H1 (cell line): ENCODE measurements at regions not wholly inside any gene's neighbourhood (a gene's known extent, or its start where the extent isn't known, plus 50 kb on each side); places are given as distances from the start of the nearest gene placed in this dataset.

Experiments
- CTCF ChIA-PET: fragments of 300-600 bp; sonication (Branson Sonifier 250); formaldehyde crosslinking; loops from one replicate; lab custom pipeline; 2021; ENCODE audit not compliant: partially characterized antibody; lab: Charles Lee
- POLR2A ChIA-PET: fragments of 300-600 bp; sonication (Branson Sonifier 250); formaldehyde crosslinking; loops from one replicate; lab custom pipeline; 2021; ENCODE audit warnings: inconsistent platforms; ENCODE audit not compliant: partially characterized antibody; lab: Charles Lee
- DNase-seq, 2 experiments: peaks; one replicate each; pipeline versions ENCODE4 v3.0.0 to v3.0.0-alpha.2; 2010 to 2022; ENCODE audit warnings: low spot score in 2 of 2, low read depth in 1 of 2, mixed read lengths in 1 of 2
- FAIRE-seq: peaks from 2 replicates; lab custom pipeline; 2011; peaks lifted over from hg19 to GRCh38; lab: Jason Lieb, UNC
- H2AFZ ChIP-seq: 2 replicates; pipeline ENCODE4 v1.8.1; 2012; ENCODE audit warnings: low read length, inconsistent platforms
- H2AK5ac ChIP-seq: 2 replicates; pipeline ENCODE4 v1.6.1; 2013; ENCODE audit warnings: low read depth, low read length
- H2BK120ac ChIP-seq: replicated peaks from 2 replicates; pipeline ENCODE3; 2013; ENCODE audit warnings: low read depth, low read length, inconsistent platforms
- H2BK12ac ChIP-seq: 2 replicates; pipeline ENCODE4 v1.6.1; 2013; ENCODE audit warnings: low read depth, low read length
- H2BK15ac ChIP-seq: 2 replicates; pipeline ENCODE4 v1.6.1; 2013; ENCODE audit warnings: low read length
- H2BK20ac ChIP-seq: 2 replicates; pipeline ENCODE4 v1.6.1; 2013; ENCODE audit warnings: low read length
- H2BK5ac ChIP-seq: 2 replicates; pipeline ENCODE4 v1.6.1; 2013; ENCODE audit warnings: low read depth, low read length
- H3K14ac ChIP-seq: 2 replicates; pipeline ENCODE4 v1.6.1; 2013; ENCODE audit warnings: inconsistent platforms; ENCODE audit not compliant: insufficient read length
- H3K18ac ChIP-seq: 2 replicates; pipeline ENCODE4 v1.6.1; 2013; ENCODE audit warnings: low read length; ENCODE audit errors: extremely low read depth
- H3K23ac ChIP-seq: 2 replicates; pipeline ENCODE4 v1.6.1; 2013; ENCODE audit warnings: inconsistent platforms; ENCODE audit not compliant: insufficient read length
- H3K23me2 ChIP-seq: 2 replicates; pipeline ENCODE4 v1.6.1; 2013; ENCODE audit warnings: low read depth, low read length
- H3K27ac ChIP-seq: 2 replicates; pipeline ENCODE4 v1.6.1; 2011; ENCODE audit warnings: low read depth, low read length, inconsistent platforms
- H3K27me3 ChIP-seq, 4 experiments: replicated peaks in 1 of 4; 1 replicate in 1 of 4; 2 replicates in 3 of 4; pipeline versions ENCODE4 v1.6.1 to v1.8.1; 2011 to 2013; ENCODE audit warnings: low read length in 3 of 4, mild to moderate bottlenecking in 3 of 4, inconsistent platforms in 2 of 4, mixed read lengths in 2 of 4, moderate library complexity in 1 of 4; ENCODE audit not compliant: control insufficient read depth in 3 of 4, insufficient read depth in 3 of 4; ENCODE audit errors: extremely low read depth in 1 of 4
- H3K36me3 ChIP-seq, 4 experiments: 2 replicates each; pipeline versions ENCODE4 v1.6.1 to v1.8.1; 2011 to 2013; ENCODE audit warnings: mild to moderate bottlenecking in 4 of 4, low read length in 3 of 4, moderate library complexity in 2 of 4, control low read depth in 1 of 4, inconsistent platforms in 1 of 4; ENCODE audit not compliant: insufficient read depth in 4 of 4, control insufficient read depth in 2 of 4
- H3K4ac ChIP-seq: replicated peaks from 2 replicates; pipeline ENCODE3; 2013; ENCODE audit warnings: low read length, low read depth, mixed read lengths, inconsistent platforms; ENCODE audit not compliant: insufficient read length
- H3K4me1 ChIP-seq, 4 experiments: replicated peaks in 1 of 4; 1 replicate in 1 of 4; 2 replicates in 3 of 4; pipeline versions ENCODE4 v1.6.1 to v1.8.1; 2011 to 2013; ENCODE audit warnings: low read length in 3 of 4, inconsistent platforms in 2 of 4, mixed read lengths in 1 of 4; ENCODE audit not compliant: insufficient read depth in 4 of 4, control insufficient read depth in 3 of 4
- H3K4me2 ChIP-seq, 2 experiments: 2 replicates each; pipeline versions ENCODE4 v1.6.1 to v1.8.1; 2011 to 2013; ENCODE audit warnings: low read depth in 2 of 2, low read length in 2 of 2, control low read depth in 1 of 2, inconsistent platforms in 1 of 2, mild to moderate bottlenecking in 1 of 2; ENCODE audit not compliant: insufficient read depth in 1 of 2
- H3K4me3 ChIP-seq, 4 experiments: fragments of 200-600, 300-600 bp in 1 of 4; sonication (generic), shearing (Covaris generic), sonication (Bioruptor Twin) in 1 of 4; 2 replicates each; pipeline versions ENCODE4 v1.5.1 to v1.8.1; 2011 to 2016; ENCODE audit warnings: low read length in 4 of 4, low read depth in 3 of 4, control low read depth in 2 of 4, inconsistent platforms in 2 of 4, mild to moderate bottlenecking in 2 of 4, mixed read lengths in 1 of 4, moderate library complexity in 1 of 4; ENCODE audit not compliant: insufficient read depth in 2 of 4; ENCODE audit errors: extremely low read depth in 1 of 4
- H3K56ac ChIP-seq: replicated peaks from 2 replicates; pipeline ENCODE3; 2013; ENCODE audit warnings: low read depth, mild to moderate bottlenecking, mixed read lengths, low read length, inconsistent platforms; ENCODE audit not compliant: insufficient read length
- H3K79me1 ChIP-seq: 2 replicates; pipeline ENCODE4 v1.6.1; 2013; ENCODE audit warnings: low read depth, low read length, control low read depth
- H3K79me2 ChIP-seq, 2 experiments: 2 replicates each; pipeline versions ENCODE4 v1.6.1 to v1.8.1; 2012 to 2013; ENCODE audit warnings: low read length in 2 of 2, mild to moderate bottlenecking in 2 of 2, inconsistent platforms in 1 of 2; ENCODE audit not compliant: insufficient read depth in 2 of 2, control insufficient read depth in 1 of 2
- H3K9ac ChIP-seq, 4 experiments: replicated peaks in 1 of 4; 1 replicate in 1 of 4; 2 replicates in 3 of 4; pipeline versions ENCODE4 v1.6.1 to v1.8.1; 2011 to 2013; ENCODE audit warnings: low read depth in 3 of 4, low read length in 3 of 4, control low read depth in 2 of 4, mild to moderate bottlenecking in 2 of 4, moderate library complexity in 2 of 4, inconsistent platforms in 1 of 4; ENCODE audit errors: extremely low read depth in 1 of 4
- H3K9me3 ChIP-seq, 2 experiments: 2 replicates each; pipeline versions ENCODE4 v1.6.1 to v1.8.1; 2012 to 2013; ENCODE audit warnings: mild to moderate bottlenecking in 2 of 2, moderate library complexity in 2 of 2, control low read depth in 1 of 2, inconsistent platforms in 1 of 2, low read depth in 1 of 2, low read length in 1 of 2, mixed read lengths in 1 of 2; ENCODE audit not compliant: insufficient read depth in 2 of 2
- H4K20me1 ChIP-seq, 2 experiments: replicated peaks in 1 of 2; 2 replicates each; pipeline versions ENCODE3 to v1.8.1; 2011 to 2013; ENCODE audit warnings: inconsistent platforms in 2 of 2, low read length in 2 of 2, mild to moderate bottlenecking in 1 of 2; ENCODE audit not compliant: insufficient read depth in 2 of 2, control insufficient read depth in 1 of 2
- H4K5ac ChIP-seq: 2 replicates; pipeline ENCODE4 v1.6.1; 2013; ENCODE audit warnings: low read length, low read depth, mixed read lengths, inconsistent platforms; ENCODE audit not compliant: insufficient read length
- H4K8ac ChIP-seq: 2 replicates; pipeline ENCODE4 v1.8.0; 2013; ENCODE audit warnings: mild to moderate bottlenecking, moderate library complexity, low read length, inconsistent platforms; ENCODE audit not compliant: insufficient read depth; ENCODE audit errors: extremely low read depth
- H4K91ac ChIP-seq: replicated peaks from 2 replicates; pipeline ENCODE3; 2013; ENCODE audit warnings: low read length, mixed read lengths, inconsistent platforms; ENCODE audit not compliant: insufficient read length
- ATF2 ChIP-seq: IDR thresholded peaks from 2 replicates; pipeline ENCODE4 v1.6.1; 2012; ENCODE audit warnings: low read length, inconsistent platforms
- BACH1 ChIP-seq: IDR thresholded peaks from 2 replicates; pipeline ENCODE4 v1.6.1; 2012; ENCODE audit warnings: low read length, improper control_type of control experiment
- BCL11A ChIP-seq, 2 experiments: IDR thresholded peaks; one replicate each; pipeline ENCODE4 v1.6.1; 2011; ENCODE audit warnings: low read depth in 2 of 2, low read length in 2 of 2, mild to moderate bottlenecking in 2 of 2
- CEBPB ChIP-seq: IDR thresholded peaks from 2 replicates; pipeline ENCODE4 v1.6.1; 2012; ENCODE audit warnings: low read depth, low read length
- FOSL1 ChIP-seq: IDR thresholded peaks from 2 replicates; pipeline ENCODE4 v1.6.1; 2011; ENCODE audit warnings: mild to moderate bottlenecking, low read depth, low read length, moderate library complexity; ENCODE audit not compliant: insufficient read depth
- RBBP5 ChIP-seq: IDR thresholded peaks from 2 replicates; pipeline ENCODE4 v1.7.1; 2012; ENCODE audit warnings: low read depth, mild to moderate bottlenecking, inconsistent platforms, low read length, moderate library complexity, borderline replicate concordance
- RFX5 ChIP-seq: IDR thresholded peaks from 2 replicates; pipeline ENCODE4 v1.6.1; 2011; ENCODE audit warnings: low read depth, low read length, improper control_type of control experiment, borderline replicate concordance
- SAP30 ChIP-seq: fragments of 300-600 bp; sonication (generic); IDR thresholded peaks from 2 replicates; pipeline ENCODE4 v1.7.1; 2012; ENCODE audit warnings: low read length, moderate library complexity, mild to moderate bottlenecking, inconsistent platforms; ENCODE audit not compliant: insufficient read depth, insufficient replicate concordance
- SRF ChIP-seq: IDR thresholded peaks from 2 replicates; pipeline ENCODE4 v1.6.1; 2011; ENCODE audit warnings: mild to moderate bottlenecking, low read depth, low read length, moderate library complexity
- TAF1 ChIP-seq: IDR thresholded peaks from 2 replicates; pipeline ENCODE4 v1.6.1; 2011; ENCODE audit warnings: mild to moderate bottlenecking, low read depth, low read length
- WGBS, 2 experiments: shearing (Covaris generic) in 1 of 2; methylation state at CpG; one replicate each; pipeline versions ENCODE4 v1.1.6 to v1.1.7; 2013 to 2015; ENCODE audit warnings: low lambda C conversion rate in 2 of 2, mixed read lengths in 2 of 2, inconsistent platforms in 1 of 2, low coverage in 1 of 2, missing lambda C conversion rate in 1 of 2; ENCODE audit not compliant: insufficient replicate concordance in 2 of 2, insufficient coverage in 1 of 2, insufficient read length in 1 of 2; ENCODE audit errors: extremely low coverage in 1 of 2, missing lambda C conversion rate in 1 of 2; 5-methylcytosine and 5-hydroxymethylcytosine counted together
- TF ChIP-seq, protein P1 (sequence below): IDR thresholded peaks from 2 replicates; pipeline ENCODE4 v1.6.1; 2011; ENCODE audit warnings: low read depth, mild to moderate bottlenecking, low read length; ENCODE audit not compliant: insufficient read depth

- DNase-seq (no peak), FAIRE-seq (no peak)
- H3K4ac ChIP-seq = no peak overlapping the region
- H3K23ac ChIP-seq = no peak overlapping the region
- H3K79me1 ChIP-seq = no peaks in the 10 kb centered on the region
- ChIA-PET POLR2A (no interaction called here), CTCF (no interaction called here)
- no peak overlapping the region for H3K9ac ChIP-seq
- no peak overlapping the region for H3K18ac ChIP-seq
- no peaks in the 10 kb centered on the region for H3K79me2 ChIP-seq
- H2BK20ac ChIP-seq = no peak overlapping the region
- no peak overlapping the region for H2BK120ac ChIP-seq
- H3K4me3 ChIP-seq = no peak overlapping the region
- H4K8ac ChIP-seq = no peak overlapping the region
- H4K91ac ChIP-seq = no peak overlapping the region
- no peaks in the 10 kb centered on the region for H3K23me2 ChIP-seq
- no peaks in the 10 kb centered on the region for H3K4me1 ChIP-seq
- H3K9me3 ChIP-seq = no peaks in the 10 kb centered on the region
- no peak overlapping the region for H2BK15ac ChIP-seq
- no peaks in the 10 kb centered on the region for H4K20me1 ChIP-seq
- no peak overlapping the region for H3K56ac ChIP-seq
- no peak overlapping the region for H3K14ac ChIP-seq
- WGBS, 2 experiments = 78% methylated on average over 3 of the region's 3 CpGs; no CpG with 5 or more reads in 1 of the 2 experiments
- H3K36me3 ChIP-seq = no peaks in the 10 kb centered on the region
- no peak overlapping the region for H2BK5ac ChIP-seq
- no peaks in the 10 kb centered on the region for H3K27me3 ChIP-seq
- peak overlapping the region; percentile 15; the same call in 1 of the 2 replicates for H2AFZ ChIP-seq
- no peak overlapping the region for H3K27ac ChIP-seq
- no peak overlapping the region for H2BK12ac ChIP-seq
- no peak overlapping the region for H2AK5ac ChIP-seq
- no peak overlapping the region for H3K4me2 ChIP-seq
- no peak overlapping the region for H4K5ac ChIP-seq
- TF ChIP-seq SRF (no peak), FOSL1 (no peak), RBBP5 (no peak), RFX5 (no peak), BACH1 (no peak), CEBPB (no peak), SAP30 (no peak), ATF2 (no peak), TAF1 (no peak), BCL11A (IDR thresholded peaks at IDR 0.05; ENCODE audit: low read depth in 2 of 2, low read length in 2 of 2) (no peak)
- TF ChIP-seq, protein P1, sequence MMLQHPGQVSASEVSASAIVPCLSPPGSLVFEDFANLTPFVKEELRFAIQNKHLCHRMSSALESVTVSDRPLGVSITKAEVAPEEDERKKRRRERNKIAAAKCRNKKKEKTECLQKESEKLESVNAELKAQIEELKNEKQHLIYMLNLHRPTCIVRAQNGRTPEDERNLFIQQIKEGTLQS = no peak
Measured at GRCh38 chr5:33238826-33239695, 201.7 kb upstream of the TARS1 start.
